ENCODE measurements at regions not wholly inside any gene's neighbourhood (a gene's known extent, or its start where the extent isn't known, plus 50 kb on each side); places are given as distances from the start of the nearest gene placed in this dataset.

GRCh38 chr14:42719391-42719790 lies 1112.7 kb downstream of the LRFN5 start:
- TF ChIP-seq POLR2A (IDR thresholded peaks at IDR 0.05): no peak
- no peak for TF ChIP-seq CTCF (IDR thresholded peaks at IDR 0.05)
- no peak for TF ChIP-seq POLR2AphosphoS5 (IDR thresholded peaks at IDR 0.05; ENCODE audit: insufficient read depth in 1 of 2, low read depth in 1 of 2)
- Histone ChIP-seq H3K4me1 (no peaks in the 10 kb centered on the region), H3K9me3 (no peaks in the 10 kb centered on the region), H3K4me3 (no peak overlapping the region), H3K36me3 (no peaks in the 10 kb centered on the region), H3K27ac (no peak overlapping the region), H3K27me3 (no peaks in the 10 kb centered on the region)
- DNase-seq (ENCODE audit: extremely low spot score in 2 of 2): no peak
- intact Hi-C loops (cut with DNase I): no loop called here

- intact Hi-C loops (cut with DNase I): no loop called here
- TF ChIP-seq POLR2AphosphoS5 (IDR thresholded peaks at IDR 0.05; ENCODE audit: insufficient read depth in 1 of 2, low read depth in 1 of 2) (no peak), POLR2A (IDR thresholded peaks at IDR 0.05) (no peak), CTCF (IDR thresholded peaks at IDR 0.05) (no peak)
- H3K4me1 ChIP-seq: no peaks in the 10 kb centered on the region
- no peaks in the 10 kb centered on the region for H3K27me3 ChIP-seq
- H3K9me3 ChIP-seq: no peaks in the 10 kb centered on the region
- no peak for DNase-seq (ENCODE audit: extremely low spot score in 2 of 2)
- no peak overlapping the region for H3K27ac ChIP-seq
- H3K4me3 ChIP-seq: no peak overlapping the region
- no peaks in the 10 kb centered on the region for H3K36me3 ChIP-seq
Measured at GRCh38 chr14:42715316-42715715, 1108.6 kb downstream of the LRFN5 start.

GRCh38 chr14:42710071-42710470 lies 1103.4 kb downstream of the LRFN5 start:
- intact Hi-C loops (cut with DNase I): no loop called here
- no peak overlapping the region for H3K4me3 ChIP-seq

GRCh38 chr14:42703501-42703900 lies 1096.8 kb downstream of the LRFN5 start:
- no peak overlapping the region for H3K27ac ChIP-seq
- no peak overlapping the region for H3K4me3 ChIP-seq
- no peaks in the 10 kb centered on the region for H3K4me1 ChIP-seq
- H3K36me3 ChIP-seq: no peaks in the 10 kb centered on the region
- TF ChIP-seq POLR2AphosphoS5 (IDR thresholded peaks at IDR 0.05; ENCODE audit: insufficient read depth in 1 of 2, low read depth in 1 of 2): no peak
- TF ChIP-seq CTCF (IDR thresholded peaks at IDR 0.05): no peak
- TF ChIP-seq POLR2A (IDR thresholded peaks at IDR 0.05): no peak
- no peaks in the 10 kb centered on the region for H3K27me3 ChIP-seq
- intact Hi-C loops (cut with DNase I): no loop called here
- no peaks in the 10 kb centered on the region for H3K9me3 ChIP-seq
- no peak for DNase-seq (ENCODE audit: extremely low spot score in 2 of 2)

More at GRCh38 chr14:42710071-42710470, 1103.4 kb downstream of the LRFN5 start:
- Histone ChIP-seq H3K4me1 (no peaks in the 10 kb centered on the region), H3K27ac (no peak overlapping the region), H3K9me3 (no peaks in the 10 kb centered on the region), H3K36me3 (no peaks in the 10 kb centered on the region), H3K27me3 (no peaks in the 10 kb centered on the region)
- no peak for TF ChIP-seq POLR2A (IDR thresholded peaks at IDR 0.05)
- no peak for TF ChIP-seq POLR2AphosphoS5 (IDR thresholded peaks at IDR 0.05; ENCODE audit: insufficient read depth in 1 of 2, low read depth in 1 of 2)
- no peak for TF ChIP-seq CTCF (IDR thresholded peaks at IDR 0.05)
- no peak for DNase-seq (ENCODE audit: extremely low spot score in 2 of 2)

- DNase-seq (ENCODE audit: extremely low spot score in 2 of 2): no peak
- intact Hi-C loops (cut with DNase I): no loop called here
- H3K27ac ChIP-seq: no peak overlapping the region
Measured at GRCh38 chr14:42687421-42687820, 1080.7 kb downstream of the LRFN5 start.

More at GRCh38 chr14:42687421-42687820, 1080.7 kb downstream of the LRFN5 start:
- Histone ChIP-seq H3K4me3 (no peak overlapping the region), H3K36me3 (no peaks in the 10 kb centered on the region), H3K9me3 (no peaks in the 10 kb centered on the region), H3K27me3 (no peaks in the 10 kb centered on the region), H3K4me1 (no peaks in the 10 kb centered on the region)
- no peak for TF ChIP-seq POLR2AphosphoS5 (IDR thresholded peaks at IDR 0.05; ENCODE audit: insufficient read depth in 1 of 2, low read depth in 1 of 2)
- no peak for TF ChIP-seq POLR2A (IDR thresholded peaks at IDR 0.05)
- no peak for TF ChIP-seq CTCF (IDR thresholded peaks at IDR 0.05)
